ENCODE measurements at regions not wholly inside any gene's neighbourhood (a gene's known extent, or its start where the extent isn't known, plus 50 kb on each side); places are given as distances from the start of the nearest gene placed in this dataset.

- H3K4me3 ChIP-seq (ENCODE audit: low read depth, poor library complexity, severe bottlenecking): no peak overlapping the region
- no peak for DNase-seq (ENCODE audit: low spot score in 2 of 2)
- WGBS, 2 donors: 74 to 84% methylated on average over 1 of the region's 1 CpG
- TF ChIP-seq POLR2A (IDR thresholded peaks at IDR 0.05) (no peak), CTCF (IDR thresholded peaks at IDR 0.05) (no peak)
- intact Hi-C loops (cut with DNase I; ENCODE audit: low total_unique reads): no loop called here
Observed at GRCh38 chr10:43981232-43981631, 332.6 kb upstream of the ZNF32 start.

- DNase-seq (ENCODE audit: low spot score in 2 of 2): no peak
- intact Hi-C loops (cut with DNase I; ENCODE audit: low total_unique reads): no loop called here
- no peak overlapping the region for H3K4me3 ChIP-seq (ENCODE audit: low read depth, poor library complexity, severe bottlenecking)
- 81 to 84% methylated on average over 7 of the region's 7 CpGs for WGBS, 2 donors
- TF ChIP-seq POLR2A (IDR thresholded peaks at IDR 0.05) (no peak), CTCF (IDR thresholded peaks at IDR 0.05) (no peak)
Observed at GRCh38 chr10:43980715-43981114, 332.0 kb upstream of the ZNF32 start.

GRCh38 chr10:43980313-43980712, 331.6 kb upstream of the ZNF32 start:
- DNase-seq (ENCODE audit: low spot score in 2 of 2): peak in 1 of 2 donors; percentile 84
- H3K4me3 ChIP-seq (ENCODE audit: low read depth, poor library complexity, severe bottlenecking): no peak overlapping the region
- 50 to 67% methylated on average over 7 to 8 of the region's 8 CpGs for WGBS, 2 donors
- intact Hi-C loops (cut with DNase I; ENCODE audit: low total_unique reads): no loop called here
- TF ChIP-seq CTCF (IDR thresholded peaks at IDR 0.05) (no peak), POLR2A (IDR thresholded peaks at IDR 0.05) (no peak)

GRCh38 chr10:43979551-43979950, 330.9 kb upstream of the ZNF32 start:
- no peak for TF ChIP-seq POLR2A (IDR thresholded peaks at IDR 0.05)
- TF ChIP-seq CTCF (IDR thresholded peaks at IDR 0.05): no peak
- no peak overlapping the region for H3K4me3 ChIP-seq (ENCODE audit: low read depth, poor library complexity, severe bottlenecking)
- DNase-seq (ENCODE audit: low spot score in 2 of 2): no peak
- intact Hi-C loops (cut with DNase I; ENCODE audit: low total_unique reads): no loop called here
- WGBS, 2 donors: 78 to 86% methylated on average over 3 of the region's 3 CpGs

- TF ChIP-seq POLR2A (IDR thresholded peaks at IDR 0.05) (no peak), CTCF (IDR thresholded peaks at IDR 0.05) (no peak)
- intact Hi-C loops (cut with DNase I; ENCODE audit: low total_unique reads): no loop called here
- H3K4me3 ChIP-seq (ENCODE audit: low read depth, poor library complexity, severe bottlenecking): no peak overlapping the region
- DNase-seq (ENCODE audit: low spot score in 2 of 2): peak in 1 of 2 donors; percentile 76
- 93 to 95% methylated on average over 9 of the region's 9 CpGs for WGBS, 2 donors
Observed at GRCh38 chr10:43978936-43979335, 330.3 kb upstream of the ZNF32 start.

- no peak for DNase-seq (ENCODE audit: low spot score in 2 of 2)
- WGBS, 2 donors: 77 to 85% methylated on average over 5 of the region's 5 CpGs
- intact Hi-C loops (cut with DNase I; ENCODE audit: low total_unique reads): no loop called here
- no peak for TF ChIP-seq POLR2A (IDR thresholded peaks at IDR 0.05)
- no peak for TF ChIP-seq CTCF (IDR thresholded peaks at IDR 0.05)
- H3K4me3 ChIP-seq (ENCODE audit: low read depth, poor library complexity, severe bottlenecking): no peak overlapping the region
Observed at GRCh38 chr10:43978091-43978490, 329.4 kb upstream of the ZNF32 start.
